Tibial artery (tissue), 4 donors: ENCODE measurements at regions not wholly inside any gene's neighbourhood (a gene's known extent, or its start where the extent isn't known, plus 50 kb on each side); places are given as distances from the start of the nearest gene placed in this dataset.

Source experiments
- DNase-seq, 2 donors: peaks; one replicate each; pipeline ENCODE4 v3.0.0-alpha.2; 2019
- H3K27ac ChIP-seq, 2 donors: fragments of 200-600 bp; sonication (generic) in 1 of 2; 1 replicate in 1 of 2; 2 replicates in 1 of 2; pipeline ENCODE4 v1.5.1; 2018 to 2019; ENCODE audit warnings: mild to moderate bottlenecking in 1 of 2
- H3K27me3 ChIP-seq, 2 donors: fragments of 200-600 bp; sonication (generic) in 1 of 2; one replicate each; pipeline versions ENCODE4 v1.5.1 to v1.6.0; 2016 to 2019
- H3K36me3 ChIP-seq, 3 donors: fragments of 200-600 bp; sonication (generic) in 2 of 3; one replicate each; pipeline ENCODE4 v1.5.1; 2016 to 2019; ENCODE audit warnings: mild to moderate bottlenecking in 2 of 3
- H3K4me1 ChIP-seq, 4 donors: fragments of 200-600 bp; sonication (generic) in 2 of 4; 1 replicate in 3 of 4; 2 replicates in 1 of 4; pipeline ENCODE4 v1.5.1; 2016 to 2019
- H3K4me3 ChIP-seq, 2 donors: fragments of 200-600 bp; sonication (generic) in 1 of 2; 1 replicate in 1 of 2; 2 replicates in 1 of 2; pipeline ENCODE4 v1.5.1; 2018 to 2019; ENCODE audit warnings: mild to moderate bottlenecking in 2 of 2
- H3K9me3 ChIP-seq, 3 donors: fragments of 200-600 bp; sonication (generic) in 1 of 3; one replicate each; pipeline ENCODE4 v1.5.1; 2016 to 2019
- intact Hi-C: fragments of 100-400 bp; cut with DNase I; formaldehyde crosslinking; loops from one replicate; pipeline ENCODE4 v1.15.0; 2023; ENCODE audit warnings: low total_unique reads
- TF ChIP-seq, protein P1 (sequence below), 2 experiments: fragments of 200-600 bp in 1 of 2; fragments of 450-650 bp in 1 of 2; IDR thresholded peaks; one replicate each; pipeline ENCODE4 v1.5.1; 2017 to 2019; ENCODE audit warnings: antibody characterized with exemption in 2 of 2, mild to moderate bottlenecking in 1 of 2, moderate library complexity in 1 of 2

DNA sequence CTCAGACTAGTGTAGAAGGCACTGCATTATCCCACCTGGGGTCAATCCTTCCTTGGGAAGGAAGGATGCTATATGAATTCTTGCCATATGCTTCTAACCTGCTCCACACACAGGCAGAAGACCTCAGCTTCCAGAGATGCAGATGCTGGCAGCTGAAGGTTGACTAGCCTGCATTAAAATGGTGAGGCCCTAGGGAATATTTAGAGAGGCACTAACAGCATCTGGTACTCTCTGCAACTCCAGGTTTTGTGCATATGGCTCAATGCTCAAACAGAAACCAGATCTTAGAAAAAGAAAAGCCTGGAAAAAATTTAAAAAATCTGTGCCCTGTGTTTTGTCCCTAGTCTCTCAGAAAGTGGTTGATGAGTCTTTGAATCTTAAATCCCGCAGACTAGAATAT is 56.0 kb upstream of the MYRIP start:
- H3K27me3 ChIP-seq = no peaks in the 10 kb centered on the region
- H3K9me3 ChIP-seq = no peaks in the 10 kb centered on the region
- intact Hi-C loops = no loop called here
- no peak for DNase-seq
- no peaks in the 10 kb centered on the region for H3K36me3 ChIP-seq
- no peaks in the 10 kb centered on the region for H3K4me1 ChIP-seq
- TF ChIP-seq, protein P1, sequence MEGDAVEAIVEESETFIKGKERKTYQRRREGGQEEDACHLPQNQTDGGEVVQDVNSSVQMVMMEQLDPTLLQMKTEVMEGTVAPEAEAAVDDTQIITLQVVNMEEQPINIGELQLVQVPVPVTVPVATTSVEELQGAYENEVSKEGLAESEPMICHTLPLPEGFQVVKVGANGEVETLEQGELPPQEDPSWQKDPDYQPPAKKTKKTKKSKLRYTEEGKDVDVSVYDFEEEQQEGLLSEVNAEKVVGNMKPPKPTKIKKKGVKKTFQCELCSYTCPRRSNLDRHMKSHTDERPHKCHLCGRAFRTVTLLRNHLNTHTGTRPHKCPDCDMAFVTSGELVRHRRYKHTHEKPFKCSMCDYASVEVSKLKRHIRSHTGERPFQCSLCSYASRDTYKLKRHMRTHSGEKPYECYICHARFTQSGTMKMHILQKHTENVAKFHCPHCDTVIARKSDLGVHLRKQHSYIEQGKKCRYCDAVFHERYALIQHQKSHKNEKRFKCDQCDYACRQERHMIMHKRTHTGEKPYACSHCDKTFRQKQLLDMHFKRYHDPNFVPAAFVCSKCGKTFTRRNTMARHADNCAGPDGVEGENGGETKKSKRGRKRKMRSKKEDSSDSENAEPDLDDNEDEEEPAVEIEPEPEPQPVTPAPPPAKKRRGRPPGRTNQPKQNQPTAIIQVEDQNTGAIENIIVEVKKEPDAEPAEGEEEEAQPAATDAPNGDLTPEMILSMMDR (IDR thresholded peaks at IDR 0.05) = no peak
- H3K4me3 ChIP-seq = no peak overlapping the region
- no peak overlapping the region for H3K27ac ChIP-seq

DNA sequence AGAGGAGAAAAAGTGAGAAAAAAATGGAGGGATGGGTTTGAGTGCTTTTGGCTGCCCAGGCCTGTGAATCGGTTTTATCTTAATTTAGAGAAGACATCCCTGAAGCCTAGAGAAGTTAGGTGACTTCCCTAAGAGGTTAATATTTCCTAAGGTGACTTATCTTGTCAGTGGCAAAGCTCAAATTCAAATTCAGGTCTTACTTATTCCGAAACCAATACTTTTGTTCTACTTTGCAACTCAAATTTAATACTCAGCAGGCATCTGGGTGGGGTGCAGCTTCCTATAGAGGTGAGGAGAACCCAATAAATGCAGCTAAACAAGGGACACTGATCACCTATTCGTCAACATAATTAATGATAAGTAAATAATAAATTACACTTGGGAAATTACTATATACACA is 54.9 kb upstream of the MYRIP start:
- H3K4me1 ChIP-seq = no peaks in the 10 kb centered on the region
- DNase-seq = no peak
- H3K27me3 ChIP-seq = no peaks in the 10 kb centered on the region
- H3K4me3 ChIP-seq = no peak overlapping the region
- H3K9me3 ChIP-seq = no peaks in the 10 kb centered on the region
- H3K36me3 ChIP-seq = no peaks in the 10 kb centered on the region
- intact Hi-C loops = no loop called here
- TF ChIP-seq, protein P1 (IDR thresholded peaks at IDR 0.05) = no peak
- H3K27ac ChIP-seq = no peak overlapping the region

DNA sequence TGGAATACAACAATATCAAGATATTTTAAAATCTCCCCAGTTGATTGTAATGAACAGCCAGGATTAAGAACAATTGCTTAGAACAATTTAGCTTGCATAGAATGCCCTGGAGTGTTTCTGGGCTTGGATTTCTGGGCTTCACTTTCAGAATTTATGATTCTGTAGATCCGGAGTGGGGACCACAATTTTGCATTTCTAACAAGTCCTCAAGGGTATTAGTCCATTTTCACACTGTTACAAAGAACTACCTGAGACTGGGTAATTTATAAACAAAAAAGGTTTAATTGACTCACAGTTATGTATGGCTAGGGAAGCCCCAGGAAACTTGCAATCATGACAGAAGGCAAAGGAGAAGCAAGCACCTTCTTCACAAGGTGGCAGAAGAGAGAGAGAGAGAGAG is 54.3 kb upstream of the MYRIP start:
- Histone ChIP-seq H3K4me3 (no peak overlapping the region), H3K4me1 (no peaks in the 10 kb centered on the region), H3K27ac (no peak overlapping the region), H3K9me3 (no peaks in the 10 kb centered on the region), H3K27me3 (no peaks in the 10 kb centered on the region), H3K36me3 (no peaks in the 10 kb centered on the region)
- TF ChIP-seq, protein P1 (IDR thresholded peaks at IDR 0.05) = no peak
- intact Hi-C loops = no loop called here
- no peak for DNase-seq

DNA sequence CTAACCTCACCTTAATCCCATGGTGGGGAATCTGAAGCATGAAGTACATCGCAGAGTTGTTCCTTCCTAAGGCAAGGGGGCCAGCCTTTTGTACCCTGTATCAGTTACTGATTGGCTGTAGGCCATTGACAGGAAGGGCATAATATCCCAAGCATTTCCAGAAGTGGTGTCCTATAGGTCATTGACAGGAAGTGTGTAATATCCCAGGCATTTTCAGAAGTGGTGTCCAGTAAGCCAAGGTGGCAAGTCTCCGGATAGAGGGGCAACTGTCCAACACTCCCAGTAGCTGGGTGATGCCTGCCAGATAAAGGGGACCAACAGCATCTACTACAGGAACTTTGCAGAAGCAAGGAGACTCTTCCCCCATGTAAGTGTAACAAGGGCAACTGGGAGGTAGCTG is 52.1 kb upstream of the MYRIP start:
- intact Hi-C loops = no loop called here
- H3K4me1 ChIP-seq = no peaks in the 10 kb centered on the region
- no peak overlapping the region for H3K27ac ChIP-seq
- no peaks in the 10 kb centered on the region for H3K36me3 ChIP-seq
- no peak for DNase-seq
- H3K27me3 ChIP-seq = no peaks in the 10 kb centered on the region
- no peaks in the 10 kb centered on the region for H3K9me3 ChIP-seq
- H3K4me3 ChIP-seq = no peak overlapping the region
- TF ChIP-seq, protein P1 (IDR thresholded peaks at IDR 0.05) = no peak
